HEK293 (cell line): ENCODE measurements at regions not wholly inside any gene's neighbourhood (a gene's known extent, or its start where the extent isn't known, plus 50 kb on each side); places are given as distances from the start of the nearest gene placed in this dataset.

ENCODE experiments used
- CTCF ChIA-PET: fragments of 350-600 bp; formaldehyde crosslinking; extraction: SDS; loops from one replicate; lab custom pipeline; 2021; ENCODE audit warnings: antibody characterized with exemption; lab: Yijun Ruan, JAX
- POLR2A ChIA-PET: fragments of 300-600 bp; formaldehyde crosslinking; extraction: SDS; loops from one replicate; lab custom pipeline; 2020; ENCODE audit warnings: antibody characterized with exemption, inconsistent platforms; lab: Yijun Ruan, JAX
- H3K27ac ChIP-seq: fragments of 200-500 bp; sonication (Bioruptor generic); 2 replicates; pipeline ENCODE4 v1.5.1; 2014; ENCODE audit warnings: low read depth, low read length, control low read depth, inconsistent platforms; ENCODE audit errors: extremely low read depth
- H3K36me3 ChIP-seq, 2 experiments: fragments of 200-500 bp in 1 of 2; sonication (Bioruptor generic) in 1 of 2; 1 replicate in 1 of 2; 2 replicates in 1 of 2; pipeline ENCODE4 v1.5.1; 2014 to 2017; ENCODE audit warnings: inconsistent platforms in 2 of 2, low read length in 2 of 2; ENCODE audit not compliant: control insufficient read depth in 2 of 2, insufficient read depth in 1 of 2
- H3K4me1 ChIP-seq: fragments of 200-500 bp; sonication (Bioruptor generic); 2 replicates; pipeline ENCODE4 v1.5.1; 2014; ENCODE audit warnings: mild to moderate bottlenecking, low read length, inconsistent platforms; ENCODE audit not compliant: control insufficient read depth, insufficient read depth
- H3K4me3 ChIP-seq: 2 replicates; pipeline ENCODE4 v1.5.1; 2011; ENCODE audit warnings: low read depth, mild to moderate bottlenecking, control low read depth, low read length, moderate library complexity
- H3K9me3 ChIP-seq: fragments of 200-500 bp; sonication (Bioruptor generic); 2 replicates; pipeline ENCODE4 v1.5.1; 2014; ENCODE audit warnings: low read depth, low read length, inconsistent platforms; ENCODE audit not compliant: control insufficient read depth, insufficient read depth
- GLIS1 ChIP-seq: fragments of 450-650 bp; formaldehyde crosslinking; IDR thresholded peaks from 2 replicates; pipeline ENCODE4 v1.5.1; 2016; ENCODE audit warnings: missing biosample characterization, missing genetic modification characterization
- HIC1 ChIP-seq: fragments of 450-650 bp; formaldehyde crosslinking; IDR thresholded peaks from 2 replicates; pipeline ENCODE4 v1.5.1; 2016; ENCODE audit warnings: missing biosample characterization, missing genetic modification characterization
- INSM2 ChIP-seq: fragments of 450-650 bp; formaldehyde crosslinking; IDR thresholded peaks from 2 replicates; pipeline ENCODE4 v1.5.1; 2016; ENCODE audit warnings: missing biosample characterization, missing genetic modification characterization
- KLF7 ChIP-seq: fragments of 450-650 bp; formaldehyde crosslinking; IDR thresholded peaks from 2 replicates; pipeline ENCODE4 v1.5.1; 2016; ENCODE audit warnings: missing biosample characterization, missing genetic modification characterization, borderline replicate concordance
- MZF1 ChIP-seq: fragments of 450-650 bp; formaldehyde crosslinking; IDR thresholded peaks from 2 replicates; pipeline ENCODE4 v1.5.1; 2017; ENCODE audit warnings: missing biosample characterization, missing genetic modification characterization, borderline replicate concordance
- PBX3 ChIP-seq: sonication (generic); formaldehyde crosslinking; IDR thresholded peaks from 2 replicates; pipeline ENCODE4 v1.8.1; 2022; ENCODE audit warnings: mild to moderate bottlenecking, moderate library complexity, missing genetic modification reagents
- SCRT2 ChIP-seq: fragments of 450-650 bp; formaldehyde crosslinking; IDR thresholded peaks from 2 replicates; pipeline ENCODE4 v1.5.1; 2016; ENCODE audit warnings: missing biosample characterization, missing genetic modification characterization
- ZFP3 ChIP-seq: fragments of 450-650 bp; formaldehyde crosslinking; IDR thresholded peaks from 2 replicates; pipeline ENCODE4 v1.5.1; 2016; ENCODE audit warnings: low read depth, missing biosample characterization, missing genetic modification characterization
- ZNF132 ChIP-seq: fragments of 450-650 bp; formaldehyde crosslinking; IDR thresholded peaks from 2 replicates; pipeline ENCODE4 v1.5.1; 2017; ENCODE audit warnings: missing biosample characterization, missing genetic modification characterization, borderline replicate concordance
- ZNF174 ChIP-seq: fragments of 450-650 bp; formaldehyde crosslinking; IDR thresholded peaks from 2 replicates; pipeline ENCODE4 v1.5.0; 2017; ENCODE audit warnings: missing biosample characterization, mild to moderate bottlenecking, missing genetic modification characterization
- ZNF19 ChIP-seq: fragments of 450-650 bp; formaldehyde crosslinking; IDR thresholded peaks from 2 replicates; pipeline ENCODE4; 2016; ENCODE audit warnings: missing biosample characterization, missing genetic modification characterization, low read depth
- ZNF292 ChIP-seq: fragments of 450-650 bp; formaldehyde crosslinking; IDR thresholded peaks from 2 replicates; pipeline ENCODE4 v1.5.1; 2016; ENCODE audit warnings: low read depth, missing biosample characterization, missing genetic modification characterization, borderline replicate concordance
- ZNF341 ChIP-seq: fragments of 450-650 bp; formaldehyde crosslinking; IDR thresholded peaks from 2 replicates; pipeline ENCODE4; 2016; ENCODE audit warnings: low read depth, missing biosample characterization, missing genetic modification characterization
- ZNF350 ChIP-seq: fragments of 450-650 bp; formaldehyde crosslinking; IDR thresholded peaks from 2 replicates; pipeline ENCODE4 v1.5.0; 2017; ENCODE audit warnings: missing biosample characterization, mild to moderate bottlenecking, missing genetic modification characterization
- ZNF488 ChIP-seq: fragments of 450-650 bp; formaldehyde crosslinking; IDR thresholded peaks from 2 replicates; pipeline ENCODE4 v1.5.1; 2016; ENCODE audit warnings: missing biosample characterization, missing genetic modification characterization
- ZNF776 ChIP-seq: fragments of 450-650 bp; formaldehyde crosslinking; IDR thresholded peaks from 2 replicates; pipeline ENCODE4 v1.5.0; 2017; ENCODE audit warnings: missing biosample characterization, missing genetic modification characterization, borderline replicate concordance
- ZNF843 ChIP-seq: fragments of 450-650 bp; formaldehyde crosslinking; IDR thresholded peaks from 2 replicates; pipeline ENCODE4 v1.5.1; 2016; ENCODE audit warnings: missing biosample characterization, missing genetic modification characterization
- ZSCAN30 ChIP-seq: fragments of 450-650 bp; IDR thresholded peaks from 2 replicates; pipeline ENCODE4 v1.5.1; 2018; ENCODE audit warnings: missing biosample characterization, mild to moderate bottlenecking, missing genetic modification characterization, moderate library complexity

- ChIA-PET POLR2A (no interaction called here), CTCF (no interaction called here)
- no peak for TF ChIP-seq ZSCAN30 (tag by site-specific recombination)
- no peak for TF ChIP-seq ZNF132 (tag by site-specific recombination)
- no peak for TF ChIP-seq ZNF19
- no peak for TF ChIP-seq ZNF776
- no peak for TF ChIP-seq SCRT2 (tag by site-specific recombination)
- TF ChIP-seq PBX3 (CRISPR knock-in tag), result no peak
- TF ChIP-seq ZFP3 (tag by site-specific recombination), result no peak
- TF ChIP-seq ZNF292 (tag by site-specific recombination), result no peak
These were observed 530.0 kb downstream of the BCL11A start for GRCh38 chr2:60023256-60023985.

GRCh38 chr2:60007671-60008070 is 545.8 kb downstream of the BCL11A start:
- TF ChIP-seq MZF1 (tag by site-specific recombination), result no peak
- TF ChIP-seq KLF7 (tag by site-specific recombination), result no peak
- TF ChIP-seq ZNF174 (tag by site-specific recombination), result no peak
- no peak for TF ChIP-seq ZNF341 (tag by site-specific recombination)
- TF ChIP-seq HIC1 (tag by site-specific recombination), result no peak
- no peak for TF ChIP-seq GLIS1 (tag by site-specific recombination)
- no peak for TF ChIP-seq ZNF350 (tag by site-specific recombination)
- no peak for TF ChIP-seq ZNF488 (tag by site-specific recombination)
- no peak for TF ChIP-seq ZNF843 (tag by site-specific recombination)
- TF ChIP-seq INSM2 (tag by site-specific recombination), result no peak
- CTCF ChIA-PET, result no interaction called here
- Histone ChIP-seq H3K27ac (no peak overlapping the region), H3K36me3 (no peaks in the 10 kb centered on the region), H3K4me3 (no peak overlapping the region), H3K9me3 (no peaks in the 10 kb centered on the region), H3K4me1 (no peaks in the 10 kb centered on the region)
- POLR2A ChIA-PET, result no interaction called here

More at GRCh38 chr2:60023256-60023985, 530.0 kb downstream of the BCL11A start:
- Histone ChIP-seq H3K9me3 (no peaks in the 10 kb centered on the region), H3K27ac (no peak overlapping the region), H3K36me3 (no peaks in the 10 kb centered on the region), H3K4me3 (no peak overlapping the region), H3K4me1 (no peaks in the 10 kb centered on the region)
